ENCODE measurements at regions not wholly inside any gene's neighbourhood (a gene's known extent, or its start where the extent isn't known, plus 50 kb on each side); places are given as distances from the start of the nearest gene placed in this dataset.
"Not testable (repeated sequence)": the region's sequence is repeated elsewhere in the genome, so short reads cannot be mapped to it uniquely, and the experiment has no call there.

- not testable (repeated sequence) for DNase-seq (ENCODE audit: low read depth in 2 of 2)
Measured at GRCh38 chr6:49274809-49275769, 188.0 kb downstream of the MMUT start.

DNA sequence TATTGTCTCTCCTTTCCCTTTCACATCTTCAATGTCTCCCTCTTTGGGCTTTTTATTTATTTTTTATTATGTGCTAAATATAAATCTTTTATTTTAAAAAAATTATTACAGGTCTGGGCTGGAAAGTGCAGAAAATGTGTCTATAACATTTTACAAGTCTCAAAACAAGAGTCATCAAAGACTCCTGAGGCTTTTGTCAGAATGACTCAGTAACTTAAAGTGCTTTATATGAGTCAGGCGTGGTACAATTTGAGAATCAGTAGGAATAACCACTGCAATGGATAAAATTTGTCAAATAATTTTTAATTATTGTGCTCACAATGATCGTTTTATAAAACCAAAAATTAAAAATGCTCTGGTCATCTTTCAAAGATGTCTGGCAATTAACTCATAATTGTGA lies 193.9 kb downstream of the MMUT start:
- no peak for DNase-seq (ENCODE audit: low read depth in 2 of 2)

DNA sequence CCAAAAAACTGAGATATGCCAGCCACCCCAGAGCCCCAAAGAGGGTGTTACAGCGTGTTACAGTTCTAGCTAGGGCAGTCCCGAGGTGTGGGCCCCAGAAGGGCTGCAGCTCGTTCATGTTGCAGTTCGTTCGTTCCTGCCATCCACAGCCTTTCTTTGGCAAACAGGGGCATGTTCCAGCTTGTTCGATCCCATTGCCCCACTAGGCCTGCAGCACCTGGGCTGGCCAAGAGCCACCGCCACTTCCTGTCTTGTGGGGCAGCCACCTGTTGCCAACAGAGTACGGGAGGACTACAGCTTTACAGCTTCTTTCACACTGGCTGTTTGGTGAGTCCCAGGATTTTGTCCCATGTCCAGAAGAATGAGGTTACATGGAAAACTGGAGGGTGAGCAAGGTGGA lies 198.1 kb downstream of the MMUT start:
- DNase-seq (ENCODE audit: low read depth in 2 of 2), result no peak

GRCh38 chr6:49264496-49264895 lies 198.6 kb downstream of the MMUT start:
- no peak for DNase-seq (ENCODE audit: low read depth in 2 of 2)

DNA sequence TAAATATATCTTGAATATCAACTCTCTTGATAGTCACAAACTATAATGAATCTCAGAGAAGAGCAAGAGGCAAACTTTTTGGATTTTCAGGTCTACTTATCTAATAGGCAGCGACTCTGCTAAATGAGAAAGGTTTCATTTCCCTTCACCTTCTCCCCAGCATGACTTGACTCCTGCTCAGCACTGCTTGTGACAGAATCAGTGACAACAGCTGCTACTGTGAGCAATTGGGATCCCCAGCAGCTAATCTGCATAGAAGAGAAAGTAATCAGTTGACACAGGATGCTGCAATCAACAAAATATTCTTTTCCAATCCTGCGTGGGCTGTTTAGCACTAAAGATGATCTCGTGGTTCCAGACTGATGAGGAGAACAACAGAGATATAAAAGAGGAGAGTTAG lies 205.5 kb downstream of the MMUT start:
- no peak for DNase-seq (ENCODE audit: low read depth in 2 of 2)

DNA sequence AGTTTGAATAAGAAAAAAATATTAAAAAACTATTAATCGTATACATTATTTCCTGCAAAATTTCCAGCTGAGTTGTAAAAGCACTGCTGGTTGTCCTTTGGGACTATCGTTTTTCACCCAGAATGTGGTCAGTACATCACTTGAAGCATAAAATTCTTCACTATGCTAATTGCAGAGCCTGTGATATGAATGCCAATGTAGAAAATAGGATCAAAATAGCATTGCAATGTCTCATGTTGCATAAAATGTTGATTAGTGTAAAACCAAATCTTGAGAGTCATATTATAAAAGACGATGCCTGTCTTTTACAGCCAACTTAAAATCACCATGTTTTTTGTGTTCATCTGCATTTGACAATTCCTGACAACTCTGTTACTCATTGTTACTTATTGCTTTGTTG lies 207.7 kb downstream of the MMUT start:
- DNase-seq (ENCODE audit: low read depth in 2 of 2), result no peak

DNA sequence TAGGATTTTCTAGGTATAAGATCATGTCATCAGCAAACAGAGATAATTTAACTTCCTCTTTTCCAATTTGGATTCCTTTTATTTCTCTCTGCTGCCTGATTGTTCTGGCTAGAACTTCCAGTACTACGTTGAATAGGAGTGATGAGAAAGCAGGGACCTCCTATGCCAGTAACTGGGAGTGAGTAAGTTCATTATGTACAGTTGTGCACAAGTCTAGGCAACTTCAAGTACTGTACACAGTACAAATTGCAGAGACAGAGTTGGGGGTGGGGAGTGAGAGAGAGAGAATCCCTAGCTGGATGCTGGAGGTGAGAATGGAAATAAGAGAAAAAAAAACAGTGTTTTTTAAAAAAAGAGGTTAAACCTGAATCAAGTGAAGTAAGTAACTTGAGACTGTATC lies 210.2 kb downstream of the MMUT start:
- DNase-seq (ENCODE audit: low read depth in 2 of 2), result no peak

- no peak for DNase-seq (ENCODE audit: low read depth in 2 of 2)
Measured at GRCh38 chr6:49233483-49233882, 229.6 kb downstream of the MMUT start.

- no peak for DNase-seq (ENCODE audit: low read depth in 2 of 2)
Measured at GRCh38 chr6:49225471-49225870, 237.6 kb downstream of the MMUT start.

DNA sequence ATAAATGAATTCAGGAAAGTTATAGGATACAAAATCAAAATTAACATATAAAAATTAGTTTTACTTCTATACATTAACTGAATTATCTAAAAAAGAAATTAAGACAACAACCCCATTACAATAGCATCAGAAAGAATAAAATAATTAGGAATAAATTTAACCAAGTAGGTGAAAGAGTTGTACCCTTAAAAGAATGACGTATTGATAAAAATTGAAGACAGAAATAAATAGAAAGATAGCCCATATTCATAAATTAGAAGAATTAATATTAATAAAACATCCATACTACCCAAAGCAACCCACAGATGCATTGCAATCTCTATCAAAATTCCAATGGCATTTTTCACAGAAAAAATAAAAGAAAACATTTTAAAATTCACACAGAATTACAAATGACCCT lies 242.8 kb downstream of the MMUT start:
- no peak for DNase-seq (ENCODE audit: low read depth in 2 of 2)

DNA sequence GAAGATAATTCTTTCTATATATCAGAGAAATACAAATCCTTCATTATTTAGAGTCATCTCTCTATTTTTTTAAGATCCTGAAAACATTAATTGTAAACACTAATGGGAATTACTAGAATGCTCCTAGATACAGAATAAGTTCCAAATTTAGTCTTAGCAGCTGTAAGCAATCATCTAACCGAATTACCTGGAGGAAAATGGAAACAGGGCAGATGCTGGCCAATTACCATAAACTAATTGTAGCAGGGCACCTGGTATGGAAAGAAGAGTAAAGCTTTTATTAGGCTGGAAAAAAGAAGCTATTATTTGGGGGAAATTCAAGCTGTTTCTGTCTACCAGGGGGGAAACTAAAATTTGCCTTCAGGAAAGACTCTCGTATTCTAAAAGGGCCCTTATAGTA lies 257.5 kb downstream of the MMUT start:
- DNase-seq (ENCODE audit: low read depth in 2 of 2), result no peak

- no peak for DNase-seq (ENCODE audit: low read depth in 2 of 2)
Measured at GRCh38 chr6:49202924-49203536, 260.0 kb downstream of the MMUT start.

DNA sequence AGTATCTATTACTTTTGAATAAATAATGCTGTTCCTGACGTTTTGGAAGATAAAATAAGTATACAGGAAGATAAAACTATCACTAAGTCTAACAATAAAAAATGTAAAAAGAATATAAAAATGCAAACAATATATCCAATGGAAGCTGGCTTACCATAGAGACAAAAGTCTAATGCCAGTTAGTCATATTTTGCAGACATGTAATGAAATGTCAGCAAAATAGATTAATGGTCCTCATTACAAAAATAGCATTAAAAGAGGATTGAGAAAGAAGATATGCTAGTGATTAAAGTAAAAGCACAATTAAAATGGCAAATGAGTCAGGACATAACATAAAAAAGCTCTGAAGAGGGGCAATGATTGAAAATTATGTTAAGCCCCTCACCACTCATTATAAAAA lies 265.0 kb downstream of the MMUT start:
- DNase-seq (ENCODE audit: low read depth in 2 of 2), result no peak

GRCh38 chr6:49162379-49162778 lies 300.7 kb downstream of the MMUT start:
- DNase-seq (ENCODE audit: low read depth in 2 of 2), result not testable (repeated sequence)

- DNase-seq (ENCODE audit: low read depth in 2 of 2), result no peak
Measured at GRCh38 chr6:49155316-49155715, 307.7 kb downstream of the MMUT start.

DNA sequence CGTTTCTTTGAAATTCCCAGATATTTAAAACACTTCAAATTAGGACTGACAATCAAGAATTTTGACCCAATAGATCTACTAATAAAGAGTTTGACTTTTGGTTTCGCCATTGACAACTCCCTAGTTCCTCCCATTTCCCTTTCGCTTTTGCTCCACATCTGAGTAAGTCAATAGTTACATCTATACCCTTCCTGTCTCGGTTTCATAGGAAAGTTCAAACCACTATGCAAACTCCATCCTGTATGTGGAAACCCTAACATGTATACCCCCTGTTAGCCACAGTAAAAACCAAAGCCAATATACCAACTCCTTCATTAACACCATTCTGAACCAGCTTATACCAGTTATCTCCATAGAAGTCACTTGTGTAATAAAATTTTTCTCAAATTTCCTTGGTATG lies 311.1 kb downstream of the MMUT start:
- DNase-seq (ENCODE audit: low read depth in 2 of 2), result no peak

DNA sequence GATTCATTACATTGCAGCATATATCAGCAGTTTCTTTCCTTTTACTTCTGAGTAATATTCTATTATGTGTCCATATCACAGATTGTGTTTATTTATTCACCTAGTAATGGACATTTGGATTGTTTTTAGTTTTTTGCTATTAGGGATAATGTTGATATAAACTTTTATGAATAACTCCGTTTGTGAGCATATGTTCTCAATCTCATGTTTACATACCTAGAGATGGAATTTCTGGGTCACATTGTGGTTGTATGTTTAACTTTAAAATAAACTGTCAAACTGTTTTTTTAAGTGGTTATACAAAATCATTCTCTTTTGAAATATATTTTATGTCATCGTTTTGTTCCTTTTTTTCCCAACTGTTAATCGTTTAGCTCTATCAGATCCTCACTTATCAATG lies 311.6 kb downstream of the MMUT start:
- DNase-seq (ENCODE audit: low read depth in 2 of 2), result no peak

DNA sequence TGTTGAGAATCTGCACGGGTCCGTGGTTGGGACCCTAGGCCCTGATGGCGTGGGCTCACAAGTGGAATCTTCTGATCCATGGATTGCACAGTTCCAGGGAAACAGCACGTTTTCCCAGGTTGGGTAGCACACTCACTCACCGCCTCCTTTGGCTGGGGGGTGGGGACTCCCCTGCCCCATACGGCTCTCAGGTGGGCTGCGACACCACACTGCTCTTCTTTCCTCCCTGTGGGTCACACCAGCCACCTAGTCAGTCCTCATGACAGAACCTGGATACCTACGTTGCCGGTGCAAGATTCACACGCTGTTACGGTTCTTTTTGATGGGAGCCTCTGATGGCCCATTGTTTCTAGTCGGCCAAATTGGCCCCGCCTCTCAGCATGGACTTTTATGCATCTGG lies 312.0 kb downstream of the MMUT start:
- DNase-seq (ENCODE audit: low read depth in 2 of 2), result no peak

DNA sequence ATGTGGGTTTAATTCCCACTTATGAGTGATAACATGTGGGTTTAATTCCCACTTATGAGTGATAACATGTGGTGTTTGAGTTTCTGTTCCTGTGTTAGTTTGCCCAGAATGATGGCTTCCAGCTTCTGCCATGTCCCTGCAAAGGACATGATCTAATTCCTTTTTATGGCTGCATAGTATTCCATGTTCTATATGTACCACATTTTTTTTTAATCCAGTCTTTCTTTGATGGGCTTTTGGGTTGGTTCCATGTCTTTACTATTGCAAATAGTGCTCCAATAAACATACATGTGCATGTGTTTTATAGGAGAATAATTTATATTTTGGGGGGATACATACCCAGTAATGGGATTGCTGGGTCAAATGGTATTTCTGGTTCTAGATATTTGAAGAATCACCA lies 317.8 kb downstream of the MMUT start:
- no peak for DNase-seq (ENCODE audit: low read depth in 2 of 2)

DNA sequence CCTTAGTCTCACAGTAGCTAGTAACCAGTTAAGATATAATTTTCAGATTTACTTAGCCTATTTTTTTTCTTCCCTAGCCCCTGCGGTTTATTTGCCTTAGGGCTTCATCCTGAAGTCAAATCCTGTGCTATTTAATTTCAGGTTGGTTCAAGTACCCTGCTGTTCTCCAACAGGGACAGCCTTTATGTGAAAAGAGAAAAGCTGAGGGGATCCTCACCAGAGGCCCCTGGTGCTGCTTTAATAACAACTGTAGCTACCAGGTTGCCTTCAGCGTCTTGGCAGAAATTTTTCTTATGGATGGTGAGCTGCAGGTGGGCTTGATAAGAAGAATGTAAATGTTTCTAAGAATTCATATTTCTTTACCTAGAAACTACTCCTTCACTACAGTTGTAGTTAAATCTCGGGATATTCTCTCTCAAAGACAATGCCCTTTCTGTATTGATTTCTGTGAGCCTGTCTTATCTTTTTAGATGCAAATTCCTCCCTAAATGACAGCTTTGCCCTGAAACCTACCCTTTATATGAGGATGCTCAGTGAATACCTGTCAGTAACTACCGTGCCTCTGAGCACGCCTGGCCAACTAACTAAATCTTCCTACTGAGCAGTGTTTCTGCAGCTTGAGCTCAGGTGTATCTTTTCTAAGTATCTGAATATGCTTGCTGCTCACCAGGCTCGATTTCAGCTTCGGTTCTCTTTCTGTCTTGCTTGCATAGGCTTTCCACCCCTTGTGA lies 320.5 kb downstream of the MMUT start:
- no peak for DNase-seq (ENCODE audit: low read depth in 2 of 2)

GRCh38 chr6:49121970-49122369 lies 341.1 kb downstream of the MMUT start:
- DNase-seq (ENCODE audit: low read depth in 2 of 2), result no peak

GRCh38 chr6:49118478-49118877 lies 344.6 kb downstream of the MMUT start:
- no peak for DNase-seq (ENCODE audit: low read depth in 2 of 2)

GRCh38 chr6:49110916-49111315 lies 352.1 kb downstream of the MMUT start:
- no peak for DNase-seq (ENCODE audit: low read depth in 2 of 2)
